ENCODE measurements at regions not wholly inside any gene's neighbourhood (a gene's known extent, or its start where the extent isn't known, plus 50 kb on each side); places are given as distances from the start of the nearest gene placed in this dataset.

GRCh38 chr5:63727583-63727982, 234.7 kb downstream of the HTR1A start:
- H3K9me3 ChIP-seq (ENCODE audit: control insufficient read depth, low read depth, low read length) = no peaks in the 10 kb centered on the region
- H3K27me3 ChIP-seq (ENCODE audit: control insufficient read depth, insufficient read depth, low read length) = no peaks in the 10 kb centered on the region
- H3K4me3 ChIP-seq (ENCODE audit: low read length) = no peak overlapping the region
- H3K9ac ChIP-seq (ENCODE audit: low read length) = no peak overlapping the region
- no peak overlapping the region for H3K27ac ChIP-seq (ENCODE audit: low read length)
- H3K4me1 ChIP-seq (ENCODE audit: control insufficient read depth, low read depth, low read length) = no peaks in the 10 kb centered on the region
- H3K36me3 ChIP-seq (ENCODE audit: control insufficient read depth, low read depth, low read length) = no peaks in the 10 kb centered on the region

- H3K4me1 ChIP-seq (ENCODE audit: control insufficient read depth, low read depth, low read length) = no peaks in the 10 kb centered on the region
- H3K4me3 ChIP-seq (ENCODE audit: low read length) = no peak overlapping the region
- no peak overlapping the region for H3K27ac ChIP-seq (ENCODE audit: low read length)
- no peaks in the 10 kb centered on the region for H3K9me3 ChIP-seq (ENCODE audit: control insufficient read depth, low read depth, low read length)
- no peak overlapping the region for H3K9ac ChIP-seq (ENCODE audit: low read length)
- no peaks in the 10 kb centered on the region for H3K27me3 ChIP-seq (ENCODE audit: control insufficient read depth, insufficient read depth, low read length)
- no peaks in the 10 kb centered on the region for H3K36me3 ChIP-seq (ENCODE audit: control insufficient read depth, low read depth, low read length)
Measured at GRCh38 chr5:63726496-63726895, 235.7 kb downstream of the HTR1A start.

GRCh38 chr5:63719147-63719546, 243.1 kb downstream of the HTR1A start:
- Histone ChIP-seq H3K27me3 (ENCODE audit: control insufficient read depth, insufficient read depth, low read length) (no peaks in the 10 kb centered on the region), H3K9ac (ENCODE audit: low read length) (no peak overlapping the region), H3K4me1 (ENCODE audit: control insufficient read depth, low read depth, low read length) (no peaks in the 10 kb centered on the region), H3K36me3 (ENCODE audit: control insufficient read depth, low read depth, low read length) (no peaks in the 10 kb centered on the region), H3K27ac (ENCODE audit: low read length) (no peak overlapping the region), H3K4me3 (ENCODE audit: low read length) (no peak overlapping the region), H3K9me3 (ENCODE audit: control insufficient read depth, low read depth, low read length) (no peaks in the 10 kb centered on the region)

- H3K27ac ChIP-seq (ENCODE audit: low read length) = no peak overlapping the region
- no peak overlapping the region for H3K4me3 ChIP-seq (ENCODE audit: low read length)
- no peak overlapping the region for H3K9ac ChIP-seq (ENCODE audit: low read length)
- H3K36me3 ChIP-seq (ENCODE audit: control insufficient read depth, low read depth, low read length) = no peaks in the 10 kb centered on the region
- H3K9me3 ChIP-seq (ENCODE audit: control insufficient read depth, low read depth, low read length) = no peaks in the 10 kb centered on the region
- no peaks in the 10 kb centered on the region for H3K4me1 ChIP-seq (ENCODE audit: control insufficient read depth, low read depth, low read length)
- H3K27me3 ChIP-seq (ENCODE audit: control insufficient read depth, insufficient read depth, low read length) = no peaks in the 10 kb centered on the region
Measured at GRCh38 chr5:63700241-63700640, 262.0 kb downstream of the HTR1A start.

GRCh38 chr5:63697811-63698210, 264.4 kb downstream of the HTR1A start:
- Histone ChIP-seq H3K4me3 (ENCODE audit: low read length) (no peak overlapping the region), H3K4me1 (ENCODE audit: control insufficient read depth, low read depth, low read length) (no peaks in the 10 kb centered on the region), H3K9me3 (ENCODE audit: control insufficient read depth, low read depth, low read length) (no peaks in the 10 kb centered on the region), H3K9ac (ENCODE audit: low read length) (no peak overlapping the region), H3K27ac (ENCODE audit: low read length) (no peak overlapping the region), H3K36me3 (ENCODE audit: control insufficient read depth, low read depth, low read length) (no peaks in the 10 kb centered on the region), H3K27me3 (ENCODE audit: control insufficient read depth, insufficient read depth, low read length) (no peaks in the 10 kb centered on the region)

- Histone ChIP-seq H3K4me1 (ENCODE audit: control insufficient read depth, low read depth, low read length) (peaks cover 23% of the 10 kb centered on the region), H3K4me3 (ENCODE audit: low read length) (no peak overlapping the region), H3K9ac (ENCODE audit: low read length) (no peak overlapping the region), H3K27me3 (ENCODE audit: control insufficient read depth, insufficient read depth, low read length) (no peaks in the 10 kb centered on the region), H3K36me3 (ENCODE audit: control insufficient read depth, low read depth, low read length) (no peaks in the 10 kb centered on the region), H3K9me3 (ENCODE audit: control insufficient read depth, low read depth, low read length) (no peaks in the 10 kb centered on the region), H3K27ac (ENCODE audit: low read length) (no peak overlapping the region)
Measured at GRCh38 chr5:63690546-63690945, 271.7 kb downstream of the HTR1A start.

GRCh38 chr5:63687854-63688516, 274.3 kb downstream of the HTR1A start:
- peaks cover 23% of the 10 kb centered on the region for H3K4me1 ChIP-seq (ENCODE audit: control insufficient read depth, low read depth, low read length)

GRCh38 chr5:63686938-63687337, 275.3 kb downstream of the HTR1A start:
- Histone ChIP-seq H3K27ac (ENCODE audit: low read length) (no peak overlapping the region), H3K27me3 (ENCODE audit: control insufficient read depth, insufficient read depth, low read length) (no peaks in the 10 kb centered on the region), H3K4me1 (ENCODE audit: control insufficient read depth, low read depth, low read length) (peaks cover 23% of the 10 kb centered on the region), H3K9ac (ENCODE audit: low read length) (no peak overlapping the region), H3K9me3 (ENCODE audit: control insufficient read depth, low read depth, low read length) (no peaks in the 10 kb centered on the region), H3K4me3 (ENCODE audit: low read length) (no peak overlapping the region), H3K36me3 (ENCODE audit: control insufficient read depth, low read depth, low read length) (no peaks in the 10 kb centered on the region)

More at GRCh38 chr5:63687854-63688516, 274.3 kb downstream of the HTR1A start:
- H3K36me3 ChIP-seq (ENCODE audit: control insufficient read depth, low read depth, low read length) = no peaks in the 10 kb centered on the region
- H3K9ac ChIP-seq (ENCODE audit: low read length) = no peak overlapping the region
- H3K27ac ChIP-seq (ENCODE audit: low read length) = no peak overlapping the region
- no peaks in the 10 kb centered on the region for H3K27me3 ChIP-seq (ENCODE audit: control insufficient read depth, insufficient read depth, low read length)
- no peak overlapping the region for H3K4me3 ChIP-seq (ENCODE audit: low read length)
- H3K9me3 ChIP-seq (ENCODE audit: control insufficient read depth, low read depth, low read length) = no peaks in the 10 kb centered on the region

GRCh38 chr5:63686181-63686580, 276.1 kb downstream of the HTR1A start:
- no peak overlapping the region for H3K4me3 ChIP-seq (ENCODE audit: low read length)
- no peak overlapping the region for H3K27ac ChIP-seq (ENCODE audit: low read length)
- no peaks in the 10 kb centered on the region for H3K36me3 ChIP-seq (ENCODE audit: control insufficient read depth, low read depth, low read length)
- H3K9ac ChIP-seq (ENCODE audit: low read length) = no peak overlapping the region
- peaks cover 23% of the 10 kb centered on the region for H3K4me1 ChIP-seq (ENCODE audit: control insufficient read depth, low read depth, low read length)
- no peaks in the 10 kb centered on the region for H3K9me3 ChIP-seq (ENCODE audit: control insufficient read depth, low read depth, low read length)
- H3K27me3 ChIP-seq (ENCODE audit: control insufficient read depth, insufficient read depth, low read length) = no peaks in the 10 kb centered on the region

- H3K27me3 ChIP-seq (ENCODE audit: control insufficient read depth, insufficient read depth, low read length) = no peaks in the 10 kb centered on the region
- no peak overlapping the region for H3K9ac ChIP-seq (ENCODE audit: low read length)
- H3K36me3 ChIP-seq (ENCODE audit: control insufficient read depth, low read depth, low read length) = no peaks in the 10 kb centered on the region
- H3K4me3 ChIP-seq (ENCODE audit: low read length) = no peak overlapping the region
- no peaks in the 10 kb centered on the region for H3K9me3 ChIP-seq (ENCODE audit: control insufficient read depth, low read depth, low read length)
- H3K4me1 ChIP-seq (ENCODE audit: control insufficient read depth, low read depth, low read length) = peaks cover 23% of the 10 kb centered on the region
- no peak overlapping the region for H3K27ac ChIP-seq (ENCODE audit: low read length)
Measured at GRCh38 chr5:63685454-63685853, 276.8 kb downstream of the HTR1A start.

GRCh38 chr5:63674881-63675280, 287.4 kb downstream of the HTR1A start:
- no peaks in the 10 kb centered on the region for H3K4me1 ChIP-seq (ENCODE audit: control insufficient read depth, low read depth, low read length)
- H3K4me3 ChIP-seq (ENCODE audit: low read length) = no peak overlapping the region
- no peak overlapping the region for H3K27ac ChIP-seq (ENCODE audit: low read length)
- H3K27me3 ChIP-seq (ENCODE audit: control insufficient read depth, insufficient read depth, low read length) = no peaks in the 10 kb centered on the region
- H3K9ac ChIP-seq (ENCODE audit: low read length) = no peak overlapping the region
- no peaks in the 10 kb centered on the region for H3K9me3 ChIP-seq (ENCODE audit: control insufficient read depth, low read depth, low read length)
- no peaks in the 10 kb centered on the region for H3K36me3 ChIP-seq (ENCODE audit: control insufficient read depth, low read depth, low read length)

GRCh38 chr5:63655043-63655442, 307.2 kb downstream of the HTR1A start:
- Histone ChIP-seq H3K27ac (ENCODE audit: low read length) (no peak overlapping the region), H3K4me3 (ENCODE audit: low read length) (no peak overlapping the region), H3K36me3 (ENCODE audit: control insufficient read depth, low read depth, low read length) (no peaks in the 10 kb centered on the region), H3K9ac (ENCODE audit: low read length) (no peak overlapping the region), H3K4me1 (ENCODE audit: control insufficient read depth, low read depth, low read length) (no peaks in the 10 kb centered on the region), H3K27me3 (ENCODE audit: control insufficient read depth, insufficient read depth, low read length) (no peaks in the 10 kb centered on the region), H3K9me3 (ENCODE audit: control insufficient read depth, low read depth, low read length) (no peaks in the 10 kb centered on the region)

Measured in iPS-18a (cell line).